CD14-positive monocyte (primary cell): ENCODE measurements at regions not wholly inside any gene's neighbourhood (a gene's known extent, or its start where the extent isn't known, plus 50 kb on each side); places are given as distances from the start of the nearest gene placed in this dataset.

Experiments used
- DNase-seq, 3 donors: peaks; one replicate each; pipeline ENCODE4 v3.0.0-alpha.2; 2011 to 2022
- H2AFZ ChIP-seq: 2 replicates; pipeline ENCODE4 v1.6.0; 2012; ENCODE audit warnings: mild to moderate bottlenecking, low read depth, low read length, inconsistent platforms; ENCODE audit not compliant: insufficient read depth, poor library complexity, severe bottlenecking
- H3K27ac ChIP-seq, 2 donors: 1 replicate in 1 of 2; 2 replicates in 1 of 2; pipeline ENCODE4 v1.5.1; 2012 to 2013; ENCODE audit warnings: low read length in 2 of 2, control low read depth in 1 of 2, inconsistent platforms in 1 of 2, low read depth in 1 of 2, mild to moderate bottlenecking in 1 of 2
- H3K27me3 ChIP-seq, 2 donors: one replicate each; pipeline versions ENCODE4 v1.6.0 to v1.6.1; 2011 to 2013; ENCODE audit warnings: low read length in 2 of 2; ENCODE audit not compliant: control insufficient read depth in 2 of 2, insufficient read depth in 2 of 2
- H3K36me3 ChIP-seq, 2 donors: replicated peaks in 1 of 2; 1 replicate in 1 of 2; 2 replicates in 1 of 2; pipeline versions ENCODE4 v1.5.1 to v1.6.1; 2012 to 2013; ENCODE audit warnings: low read length in 2 of 2, control low read depth in 1 of 2, inconsistent platforms in 1 of 2, mild to moderate bottlenecking in 1 of 2; ENCODE audit not compliant: insufficient read depth in 2 of 2, control insufficient read depth in 1 of 2
- H3K4me1 ChIP-seq, 2 donors: 1 replicate in 1 of 2; 2 replicates in 1 of 2; pipeline versions ENCODE4 v1.5.1 to v1.6.1; 2012 to 2013; ENCODE audit warnings: low read length in 2 of 2, control low read depth in 1 of 2, inconsistent platforms in 1 of 2, mild to moderate bottlenecking in 1 of 2, moderate library complexity in 1 of 2; ENCODE audit not compliant: insufficient read depth in 2 of 2, control insufficient read depth in 1 of 2
- H3K4me2 ChIP-seq: replicated peaks from 2 replicates; pipeline ENCODE3; 2012; ENCODE audit warnings: low read length, moderate library complexity, mild to moderate bottlenecking; ENCODE audit not compliant: poor library complexity, severe bottlenecking; ENCODE audit errors: extremely low read depth
- H3K4me3 ChIP-seq, 3 experiments: fragments of 200-600 bp in 1 of 3; sonication (generic) in 1 of 3; replicated peaks in 1 of 3; 1 replicate in 2 of 3; 2 replicates in 1 of 3; pipeline ENCODE4 v1.5.1; 2011 to 2013; ENCODE audit warnings: low read length in 3 of 3, mild to moderate bottlenecking in 3 of 3, control low read depth in 2 of 3, low read depth in 2 of 3, inconsistent platforms in 1 of 3, moderate library complexity in 1 of 3
- H3K79me2 ChIP-seq: 2 replicates; pipeline ENCODE4 v1.6.0; 2012; ENCODE audit warnings: mild to moderate bottlenecking, control low read depth, inconsistent platforms, low read length, moderate library complexity; ENCODE audit not compliant: insufficient read depth
- H3K9ac ChIP-seq: 2 replicates; pipeline ENCODE4 v1.6.0; 2017; ENCODE audit warnings: low read length, mild to moderate bottlenecking; ENCODE audit not compliant: insufficient read depth, poor library complexity, severe bottlenecking
- H3K9me3 ChIP-seq, 2 donors: replicated peaks in 1 of 2; 1 replicate in 1 of 2; 2 replicates in 1 of 2; pipeline versions ENCODE4 v1.5.1 to v1.6.1; 2012 to 2013; ENCODE audit warnings: low read length in 2 of 2, control low read depth in 1 of 2; ENCODE audit not compliant: control insufficient read depth in 1 of 2, insufficient read depth in 1 of 2
- H4K20me1 ChIP-seq: 2 replicates; pipeline ENCODE4 v1.6.0; 2012; ENCODE audit warnings: mild to moderate bottlenecking, low read length, control low read depth, moderate library complexity; ENCODE audit not compliant: insufficient read depth
- H3K27ac Mint-ChIP-seq, 7 donors: one replicate each; pipeline ENCODE4 v1.8.0; 2020; ENCODE audit warnings: mild to moderate bottlenecking in 7 of 7, mixed read lengths in 7 of 7, moderate library complexity in 6 of 7, inconsistent platforms in 2 of 7
- H3K27me3 Mint-ChIP-seq, 3 donors: one replicate each; pipeline ENCODE4 v1.8.0; 2021 to 2022; ENCODE audit warnings: low read depth in 3 of 3, mild to moderate bottlenecking in 3 of 3, mixed read lengths in 3 of 3, moderate library complexity in 3 of 3, inconsistent platforms in 1 of 3
- H3K36me3 Mint-ChIP-seq, 2 donors: one replicate each; pipeline ENCODE4 v1.8.0; 2020; ENCODE audit warnings: mixed read lengths in 2 of 2, inconsistent platforms in 1 of 2, mild to moderate bottlenecking in 1 of 2
- H3K4me1 Mint-ChIP-seq: one replicate; pipeline ENCODE4 v1.8.0; 2020; ENCODE audit warnings: mild to moderate bottlenecking, mixed read lengths
- H3K4me3 Mint-ChIP-seq, 2 donors: one replicate each; pipeline ENCODE4 v1.8.0; 2020; ENCODE audit warnings: mild to moderate bottlenecking in 2 of 2, mixed read lengths in 2 of 2, moderate library complexity in 1 of 2
- H3K9me3 Mint-ChIP-seq, 7 donors: one replicate each; pipeline ENCODE4 v1.8.0; 2020 to 2022; ENCODE audit warnings: mixed read lengths in 7 of 7, mild to moderate bottlenecking in 6 of 7, moderate library complexity in 6 of 7, inconsistent platforms in 2 of 7
- CTCF ChIP-seq: fragments of 200-600 bp; IDR thresholded peaks from one replicate; pipeline ENCODE4 v1.8.0; 2022; ENCODE audit warnings: antibody characterized with exemption, mild to moderate bottlenecking
- WGBS: methylation state at CpG from one replicate; pipeline ENCODE4 v1.1.5; 2013; ENCODE audit warnings: missing lambda C conversion rate; ENCODE audit not compliant: insufficient coverage; 5-methylcytosine and 5-hydroxymethylcytosine counted together
- intact Hi-C, 2 donors: fragments of 100-400 bp; cut with micrococcal nuclease; formaldehyde crosslinking; loops; one replicate each; pipeline versions ENCODE4 v1.15.0 to v1.15.1; 2023

GRCh38 chr10:45093945-45094344, 93.2 kb downstream of the ZNF22 start:
- Histone ChIP-seq H3K9me3 (no peaks in the 10 kb centered on the region), H2AFZ (no peak overlapping the region), H3K36me3 (no peaks in the 10 kb centered on the region), H3K4me1 (no peaks in the 10 kb centered on the region), H3K27me3 (no peaks in the 10 kb centered on the region), H3K27ac (no peak overlapping the region), H4K20me1 (no peaks in the 10 kb centered on the region), H3K4me2 (no peak overlapping the region), H3K79me2 (no peaks in the 10 kb centered on the region), H3K9ac (no peak overlapping the region), H3K4me3 (no peak overlapping the region)
- Mint-ChIP-seq H3K27ac (no peak overlapping the region), H3K4me1 (no peaks in the 10 kb centered on the region), H3K36me3 (no peaks in the 10 kb centered on the region), H3K9me3 (peaks cover 0 to 3% (median 0%) of the 10 kb centered on the region in 7 donors), H3K4me3 (no peak overlapping the region), H3K27me3 (peaks cover 2 to 4% (median 2%) of the 10 kb centered on the region in 3 donors)
- no peak for DNase-seq
- WGBS, result 93% methylated on average over 3 of the region's 6 CpGs
- TF ChIP-seq CTCF, result no peak
- intact Hi-C loops, result no loop called here

GRCh38 chr10:45095286-45095685, 94.6 kb downstream of the ZNF22 start:
- Mint-ChIP-seq H3K4me1 (no peaks in the 10 kb centered on the region), H3K36me3 (no peaks in the 10 kb centered on the region), H3K27me3 (peaks cover 2 to 5% (median 4%) of the 10 kb centered on the region in 3 donors), H3K4me3 (no peak overlapping the region), H3K9me3 (peaks cover 0 to 3% (median 0%) of the 10 kb centered on the region in 7 donors), H3K27ac (no peak overlapping the region)
- Histone ChIP-seq H3K27me3 (no peaks in the 10 kb centered on the region), H3K27ac (no peak overlapping the region), H3K4me1 (no peaks in the 10 kb centered on the region), H2AFZ (no peak overlapping the region), H3K9ac (no peak overlapping the region), H3K79me2 (no peaks in the 10 kb centered on the region), H3K4me2 (no peak overlapping the region), H4K20me1 (no peaks in the 10 kb centered on the region), H3K9me3 (no peaks in the 10 kb centered on the region), H3K4me3 (no peak overlapping the region), H3K36me3 (no peaks in the 10 kb centered on the region)
- no peak for TF ChIP-seq CTCF
- intact Hi-C loops, result no loop called here
- no peak for DNase-seq
- WGBS, result no CpG with 5 or more reads among the region's 3 CpGs
